Endothelial cell (in vitro differentiated cells): ENCODE measurements at regions not wholly inside any gene's neighbourhood (a gene's known extent, or its start where the extent isn't known, plus 50 kb on each side); places are given as distances from the start of the nearest gene placed in this dataset.

ENCODE experiments used
- DNase-seq: peaks from one replicate; pipeline ENCODE4 v3.0.0; 2021; ENCODE audit warnings: low spot score
- H3K27ac Mint-ChIP-seq: one replicate; pipeline ENCODE4 v1.8.0; 2021; ENCODE audit warnings: mixed read lengths, inconsistent platforms; ENCODE audit not compliant: unreplicated experiment
- H3K27me3 Mint-ChIP-seq: one replicate; pipeline ENCODE4 v1.8.0; 2021; ENCODE audit warnings: mild to moderate bottlenecking, moderate library complexity, mixed read lengths, inconsistent platforms; ENCODE audit not compliant: unreplicated experiment
- H3K36me3 Mint-ChIP-seq: one replicate; pipeline ENCODE4 v1.8.0; 2021; ENCODE audit warnings: mild to moderate bottlenecking, low read depth, mixed read lengths, inconsistent platforms; ENCODE audit not compliant: unreplicated experiment
- H3K4me1 Mint-ChIP-seq: one replicate; pipeline ENCODE4 v1.8.0; 2021; ENCODE audit warnings: mild to moderate bottlenecking, mixed read lengths, inconsistent platforms; ENCODE audit not compliant: unreplicated experiment
- H3K4me3 Mint-ChIP-seq: one replicate; pipeline ENCODE4 v1.8.0; 2021; ENCODE audit warnings: mild to moderate bottlenecking, mixed read lengths, inconsistent platforms; ENCODE audit not compliant: unreplicated experiment
- H3K9me3 Mint-ChIP-seq: one replicate; pipeline ENCODE4 v1.8.0; 2021; ENCODE audit warnings: mixed read lengths, inconsistent platforms; ENCODE audit not compliant: unreplicated experiment
- TF ChIP-seq, protein P1 (sequence below): fragments of 200-600 bp; sonication (generic); IDR thresholded peaks from one replicate; pipeline ENCODE4 v1.5.0; 2021; ENCODE audit warnings: antibody characterized with exemption; ENCODE audit not compliant: unreplicated experiment

DNA sequence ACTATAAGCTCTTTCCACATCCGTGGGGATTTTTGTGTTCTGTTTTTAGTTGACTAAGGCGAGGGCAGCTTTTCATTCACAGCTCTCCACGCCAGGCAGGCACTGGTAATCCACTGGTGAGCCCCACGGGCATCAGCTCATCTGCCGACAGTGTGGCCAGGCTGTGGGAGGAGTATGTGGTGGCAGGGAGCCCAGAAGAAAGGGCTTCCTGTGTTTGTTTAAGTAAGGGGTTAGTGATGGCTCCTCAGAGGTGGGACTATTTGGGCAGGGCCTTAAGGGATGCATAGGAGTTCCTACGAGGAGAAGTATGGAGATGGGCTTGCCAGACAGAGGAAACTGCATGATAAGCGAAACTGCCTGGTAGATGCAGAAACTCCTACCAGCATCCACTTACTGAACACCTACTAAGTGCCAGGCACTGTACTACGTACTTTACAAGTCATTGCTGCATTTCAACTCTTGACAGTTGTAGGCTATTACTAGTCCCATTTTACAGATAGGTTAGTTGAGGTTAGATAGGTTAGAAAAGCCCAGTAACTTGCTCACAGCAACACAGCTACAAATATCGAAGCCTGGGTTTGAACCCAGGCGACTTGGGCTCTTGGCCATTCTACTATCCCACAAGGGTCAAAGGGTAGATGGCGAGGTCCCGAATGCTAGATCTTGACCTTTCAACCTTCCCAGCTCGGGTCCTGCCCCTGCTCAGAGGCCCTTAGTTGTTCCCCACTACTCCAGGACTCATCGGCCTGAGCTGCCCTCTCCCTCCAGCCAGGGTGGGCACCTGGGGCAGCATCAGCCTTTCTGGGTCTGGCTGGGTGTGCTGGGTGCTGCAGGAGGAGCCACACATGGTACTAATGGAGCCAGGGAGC, 55.1 kb downstream of the CEBPB start:
- DNase-seq: no peak
- Mint-ChIP-seq H3K36me3 (no peaks in the 10 kb centered on the region), H3K4me3 (no peak overlapping the region), H3K4me1 (peaks cover 9% of the 10 kb centered on the region), H3K27ac (no peak overlapping the region), H3K9me3 (no peaks in the 10 kb centered on the region), H3K27me3 (peaks cover 5% of the 10 kb centered on the region)
- TF ChIP-seq, protein P1, sequence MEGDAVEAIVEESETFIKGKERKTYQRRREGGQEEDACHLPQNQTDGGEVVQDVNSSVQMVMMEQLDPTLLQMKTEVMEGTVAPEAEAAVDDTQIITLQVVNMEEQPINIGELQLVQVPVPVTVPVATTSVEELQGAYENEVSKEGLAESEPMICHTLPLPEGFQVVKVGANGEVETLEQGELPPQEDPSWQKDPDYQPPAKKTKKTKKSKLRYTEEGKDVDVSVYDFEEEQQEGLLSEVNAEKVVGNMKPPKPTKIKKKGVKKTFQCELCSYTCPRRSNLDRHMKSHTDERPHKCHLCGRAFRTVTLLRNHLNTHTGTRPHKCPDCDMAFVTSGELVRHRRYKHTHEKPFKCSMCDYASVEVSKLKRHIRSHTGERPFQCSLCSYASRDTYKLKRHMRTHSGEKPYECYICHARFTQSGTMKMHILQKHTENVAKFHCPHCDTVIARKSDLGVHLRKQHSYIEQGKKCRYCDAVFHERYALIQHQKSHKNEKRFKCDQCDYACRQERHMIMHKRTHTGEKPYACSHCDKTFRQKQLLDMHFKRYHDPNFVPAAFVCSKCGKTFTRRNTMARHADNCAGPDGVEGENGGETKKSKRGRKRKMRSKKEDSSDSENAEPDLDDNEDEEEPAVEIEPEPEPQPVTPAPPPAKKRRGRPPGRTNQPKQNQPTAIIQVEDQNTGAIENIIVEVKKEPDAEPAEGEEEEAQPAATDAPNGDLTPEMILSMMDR: no peak

DNA sequence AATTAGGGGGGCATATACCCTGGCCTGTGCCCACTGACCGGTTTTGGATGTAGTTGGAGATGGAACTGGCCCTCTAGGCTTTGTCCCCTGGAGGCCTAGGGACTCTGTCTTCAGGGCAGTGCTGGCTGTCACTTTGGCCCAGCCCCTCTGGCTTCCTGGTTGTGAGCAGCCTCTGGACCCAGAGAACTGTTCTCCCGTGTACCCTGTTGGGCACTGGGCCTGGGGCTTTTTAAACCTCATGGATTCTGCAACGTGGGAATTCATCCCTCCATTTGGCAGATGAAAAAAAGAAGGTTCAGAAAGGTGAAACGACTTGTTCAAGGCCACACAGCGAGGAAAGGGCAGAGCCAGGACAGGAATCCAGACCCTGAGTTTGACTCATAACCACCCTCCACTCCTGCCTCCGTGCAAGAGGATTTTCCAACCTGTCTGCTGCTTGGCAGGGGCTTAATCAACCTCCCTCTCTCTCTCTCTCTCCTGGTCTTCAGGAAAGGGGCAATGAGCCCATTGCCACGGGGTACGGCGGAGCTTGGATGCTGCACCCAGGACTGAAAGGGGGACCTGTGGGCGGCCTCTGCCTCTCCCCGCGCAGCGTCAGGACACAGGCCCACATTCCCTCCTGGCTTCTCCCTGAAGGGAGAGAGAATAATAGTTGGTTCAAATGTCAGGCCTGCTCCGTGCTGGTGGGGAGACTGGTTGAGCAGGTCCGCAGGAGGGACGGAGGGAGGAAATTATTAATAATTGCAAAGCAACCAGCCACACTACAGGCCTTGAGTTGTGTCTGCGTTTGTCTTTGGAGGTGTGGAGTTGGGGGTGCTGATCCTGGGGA, 56.0 kb downstream of the CEBPB start:
- Mint-ChIP-seq H3K4me1 (peaks cover 9% of the 10 kb centered on the region), H3K27me3 (peaks cover 5% of the 10 kb centered on the region), H3K27ac (no peak overlapping the region), H3K36me3 (no peaks in the 10 kb centered on the region), H3K4me3 (no peak overlapping the region), H3K9me3 (no peaks in the 10 kb centered on the region)
- TF ChIP-seq, protein P1: no peak
- DNase-seq: no peak

DNA sequence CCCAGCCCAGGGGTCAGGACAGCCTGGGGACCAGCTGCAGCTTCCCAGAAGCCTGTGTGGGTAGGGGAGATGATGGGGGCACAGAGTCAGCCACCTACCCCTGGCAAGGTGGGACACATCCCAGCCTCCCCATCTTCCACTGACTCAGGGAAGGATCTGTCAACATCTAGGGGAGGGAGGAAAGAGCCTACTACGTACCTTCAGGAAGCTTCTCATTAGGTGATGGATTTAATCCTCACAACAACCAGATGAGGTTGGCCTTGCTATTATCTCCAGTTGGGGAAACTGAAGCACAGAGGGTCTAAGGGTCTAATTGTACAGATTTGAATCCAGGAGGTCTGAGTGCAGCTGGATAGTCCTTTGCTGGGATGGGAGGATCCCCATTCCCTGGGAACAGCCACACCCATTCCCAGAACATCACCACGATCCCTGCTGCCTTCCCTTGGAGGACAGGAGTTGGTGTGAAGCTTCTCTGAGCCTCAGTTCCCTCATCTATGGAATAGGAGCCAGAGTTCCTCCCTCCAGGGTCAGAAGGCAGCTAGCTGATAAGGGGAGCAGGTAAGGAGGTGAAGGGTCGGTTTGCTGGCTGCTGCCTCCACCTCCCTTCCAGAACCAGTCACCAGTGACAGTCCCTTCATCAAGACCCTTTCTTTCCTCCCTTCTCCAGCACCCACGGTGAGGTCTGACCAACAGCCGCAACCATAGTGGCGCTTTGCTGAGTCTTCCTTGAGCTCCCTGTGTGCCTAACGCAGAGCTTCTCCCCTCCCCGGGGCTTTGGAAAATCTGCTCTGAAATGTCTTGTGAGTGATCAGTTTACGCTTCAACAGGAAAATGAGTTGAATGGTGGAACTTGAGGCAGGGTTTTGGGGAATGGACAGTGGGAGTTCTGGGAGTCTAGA, 56.8 kb downstream of the CEBPB start:
- H3K27ac Mint-ChIP-seq: no peak overlapping the region
- DNase-seq: no peak
- H3K4me3 Mint-ChIP-seq: no peak overlapping the region
- no peaks in the 10 kb centered on the region for H3K9me3 Mint-ChIP-seq
- H3K4me1 Mint-ChIP-seq: peaks cover 9% of the 10 kb centered on the region
- H3K36me3 Mint-ChIP-seq: no peaks in the 10 kb centered on the region
- TF ChIP-seq, protein P1: no peak
- H3K27me3 Mint-ChIP-seq: peaks cover 3% of the 10 kb centered on the region

DNA sequence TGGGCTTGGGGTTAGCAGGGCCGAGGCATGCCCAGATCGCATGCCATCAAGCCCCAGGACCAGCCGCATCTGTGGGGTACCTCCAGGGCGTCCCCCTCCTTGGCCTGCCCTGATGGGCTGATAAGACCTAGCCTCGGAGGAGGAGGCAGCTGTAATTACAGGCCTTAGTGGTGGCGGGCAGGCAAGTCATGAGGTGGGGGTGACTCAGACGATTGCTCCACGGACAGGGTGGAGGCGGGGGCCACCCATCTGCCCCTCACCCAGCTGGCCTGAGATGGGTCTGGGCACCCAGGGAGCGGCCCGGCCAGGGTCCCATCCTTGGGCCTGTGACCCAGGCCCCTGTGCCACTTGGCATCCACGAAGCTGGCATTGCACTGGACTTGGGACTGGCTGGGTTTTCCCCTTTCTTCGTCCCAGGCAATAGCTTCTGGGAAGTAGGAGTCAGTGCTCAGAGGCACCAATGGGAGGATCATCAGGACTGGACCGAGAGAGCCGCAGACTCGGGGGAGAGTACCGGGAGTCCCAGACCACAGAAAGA, 57.5 kb downstream of the CEBPB start:
- no peak for DNase-seq
- H3K27ac Mint-ChIP-seq: no peak overlapping the region

More for the DNA sequence above, 57.5 kb downstream of the CEBPB start:
- H3K4me1 Mint-ChIP-seq: peaks cover 11% of the 10 kb centered on the region
- no peaks in the 10 kb centered on the region for H3K36me3 Mint-ChIP-seq
- TF ChIP-seq, protein P1: no peak
- H3K9me3 Mint-ChIP-seq: no peaks in the 10 kb centered on the region
- H3K27me3 Mint-ChIP-seq: peaks cover 6% of the 10 kb centered on the region
- H3K4me3 Mint-ChIP-seq: no peak overlapping the region
